ENCODE measurements at regions not wholly inside any gene's neighbourhood (a gene's known extent, or its start where the extent isn't known, plus 50 kb on each side); places are given as distances from the start of the nearest gene placed in this dataset.

DNA sequence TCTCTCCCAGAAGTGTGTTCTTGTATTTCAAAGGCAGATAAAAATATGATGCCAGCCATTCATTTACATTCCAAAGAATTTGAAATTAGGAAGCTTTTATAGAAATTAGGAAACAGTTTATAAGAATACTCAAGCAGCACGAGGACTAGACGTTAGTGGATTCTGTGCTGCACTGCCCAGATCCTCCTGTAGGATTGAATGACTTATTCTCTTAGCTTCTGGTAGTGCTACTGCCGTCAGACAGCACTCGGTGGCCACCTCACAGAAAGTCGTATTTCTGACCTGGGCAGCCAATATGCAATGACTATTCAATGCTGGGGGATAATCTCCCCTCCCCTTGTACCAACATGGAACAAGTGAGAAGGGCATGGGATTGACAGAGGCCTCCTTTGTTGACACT, 326.4 kb downstream of the RPL10L start:
- TF ChIP-seq BHLHE40 (IDR thresholded peaks at IDR 0.05; ENCODE audit: low read depth, low read length), result no peak
- TF ChIP-seq, protein P1, sequence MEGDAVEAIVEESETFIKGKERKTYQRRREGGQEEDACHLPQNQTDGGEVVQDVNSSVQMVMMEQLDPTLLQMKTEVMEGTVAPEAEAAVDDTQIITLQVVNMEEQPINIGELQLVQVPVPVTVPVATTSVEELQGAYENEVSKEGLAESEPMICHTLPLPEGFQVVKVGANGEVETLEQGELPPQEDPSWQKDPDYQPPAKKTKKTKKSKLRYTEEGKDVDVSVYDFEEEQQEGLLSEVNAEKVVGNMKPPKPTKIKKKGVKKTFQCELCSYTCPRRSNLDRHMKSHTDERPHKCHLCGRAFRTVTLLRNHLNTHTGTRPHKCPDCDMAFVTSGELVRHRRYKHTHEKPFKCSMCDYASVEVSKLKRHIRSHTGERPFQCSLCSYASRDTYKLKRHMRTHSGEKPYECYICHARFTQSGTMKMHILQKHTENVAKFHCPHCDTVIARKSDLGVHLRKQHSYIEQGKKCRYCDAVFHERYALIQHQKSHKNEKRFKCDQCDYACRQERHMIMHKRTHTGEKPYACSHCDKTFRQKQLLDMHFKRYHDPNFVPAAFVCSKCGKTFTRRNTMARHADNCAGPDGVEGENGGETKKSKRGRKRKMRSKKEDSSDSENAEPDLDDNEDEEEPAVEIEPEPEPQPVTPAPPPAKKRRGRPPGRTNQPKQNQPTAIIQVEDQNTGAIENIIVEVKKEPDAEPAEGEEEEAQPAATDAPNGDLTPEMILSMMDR (IDR thresholded peaks at IDR 0.05), result no peak
- no peak for TF ChIP-seq POLR2A (IDR thresholded peaks at IDR 0.05; ENCODE audit: low read length)
- no peak for TF ChIP-seq RAD21 (conservative IDR thresholded peaks at IDR 0.05 in 1 of 2, IDR thresholded peaks at IDR 0.05 in 1 of 2)
- TF ChIP-seq, protein P2, sequence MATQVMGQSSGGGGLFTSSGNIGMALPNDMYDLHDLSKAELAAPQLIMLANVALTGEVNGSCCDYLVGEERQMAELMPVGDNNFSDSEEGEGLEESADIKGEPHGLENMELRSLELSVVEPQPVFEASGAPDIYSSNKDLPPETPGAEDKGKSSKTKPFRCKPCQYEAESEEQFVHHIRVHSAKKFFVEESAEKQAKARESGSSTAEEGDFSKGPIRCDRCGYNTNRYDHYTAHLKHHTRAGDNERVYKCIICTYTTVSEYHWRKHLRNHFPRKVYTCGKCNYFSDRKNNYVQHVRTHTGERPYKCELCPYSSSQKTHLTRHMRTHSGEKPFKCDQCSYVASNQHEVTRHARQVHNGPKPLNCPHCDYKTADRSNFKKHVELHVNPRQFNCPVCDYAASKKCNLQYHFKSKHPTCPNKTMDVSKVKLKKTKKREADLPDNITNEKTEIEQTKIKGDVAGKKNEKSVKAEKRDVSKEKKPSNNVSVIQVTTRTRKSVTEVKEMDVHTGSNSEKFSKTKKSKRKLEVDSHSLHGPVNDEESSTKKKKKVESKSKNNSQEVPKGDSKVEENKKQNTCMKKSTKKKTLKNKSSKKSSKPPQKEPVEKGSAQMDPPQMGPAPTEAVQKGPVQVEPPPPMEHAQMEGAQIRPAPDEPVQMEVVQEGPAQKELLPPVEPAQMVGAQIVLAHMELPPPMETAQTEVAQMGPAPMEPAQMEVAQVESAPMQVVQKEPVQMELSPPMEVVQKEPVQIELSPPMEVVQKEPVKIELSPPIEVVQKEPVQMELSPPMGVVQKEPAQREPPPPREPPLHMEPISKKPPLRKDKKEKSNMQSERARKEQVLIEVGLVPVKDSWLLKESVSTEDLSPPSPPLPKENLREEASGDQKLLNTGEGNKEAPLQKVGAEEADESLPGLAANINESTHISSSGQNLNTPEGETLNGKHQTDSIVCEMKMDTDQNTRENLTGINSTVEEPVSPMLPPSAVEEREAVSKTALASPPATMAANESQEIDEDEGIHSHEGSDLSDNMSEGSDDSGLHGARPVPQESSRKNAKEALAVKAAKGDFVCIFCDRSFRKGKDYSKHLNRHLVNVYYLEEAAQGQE (IDR thresholded peaks at IDR 0.05), result no peak
- no peak for TF ChIP-seq ZNF302 (CRISPR knock-in tag; IDR thresholded peaks at IDR 0.05)
- no peak for TF ChIP-seq MYC (IDR thresholded peaks at IDR 0.05; ENCODE audit: borderline replicate concordance, low read length)
- no peak for TF ChIP-seq EP300 (IDR thresholded peaks at IDR 0.05)
- no peak for TF ChIP-seq TP53 (CRISPR knock-in tag; IDR thresholded peaks at IDR 0.05)
- TF ChIP-seq, protein P3, sequence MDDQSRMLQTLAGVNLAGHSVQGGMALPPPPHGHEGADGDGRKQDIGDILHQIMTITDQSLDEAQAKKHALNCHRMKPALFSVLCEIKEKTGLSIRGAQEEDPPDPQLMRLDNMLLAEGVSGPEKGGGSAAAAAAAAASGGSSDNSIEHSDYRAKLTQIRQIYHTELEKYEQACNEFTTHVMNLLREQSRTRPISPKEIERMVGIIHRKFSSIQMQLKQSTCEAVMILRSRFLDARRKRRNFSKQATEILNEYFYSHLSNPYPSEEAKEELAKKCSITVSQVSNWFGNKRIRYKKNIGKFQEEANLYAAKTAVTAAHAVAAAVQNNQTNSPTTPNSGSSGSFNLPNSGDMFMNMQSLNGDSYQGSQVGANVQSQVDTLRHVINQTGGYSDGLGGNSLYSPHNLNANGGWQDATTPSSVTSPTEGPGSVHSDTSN (IDR thresholded peaks at IDR 0.05), result no peak

Measured in A549 (cell line).